HG03520 (cell line): ENCODE measurements at regions not wholly inside any gene's neighbourhood (a gene's known extent, or its start where the extent isn't known, plus 50 kb on each side); places are given as distances from the start of the nearest gene placed in this dataset.
A peak's percentile ranks its signal among the peaks of the same experiment; 100 is the strongest.

Source experiments
- ATAC-seq: cut with Tn5 transposase; IDR thresholded peaks from one replicate; pipeline ENCODE4 v1.9.1; 2021; ENCODE audit warnings: mild to moderate bottlenecking, moderate library complexity; ENCODE audit not compliant: unreplicated experiment

GRCh38 chr2:156834431-156834830 lies 398.3 kb downstream of the GPD2 start:
- no peak for ATAC-seq

- ATAC-seq, result no peak
Measured at GRCh38 chr2:156837635-156838370, 401.6 kb downstream of the GPD2 start.

GRCh38 chr2:156841321-156841720 lies 405.1 kb downstream of the GPD2 start:
- ATAC-seq, result peak; percentile 52

- ATAC-seq, result no peak
Measured at GRCh38 chr2:156845806-156846558, 409.8 kb downstream of the GPD2 start.

GRCh38 chr2:156852210-156852609 lies 405.3 kb upstream of the GALNT5 start:
- ATAC-seq, result no peak

- ATAC-seq, result no peak
Measured at GRCh38 chr2:156852681-156853080, 404.8 kb upstream of the GALNT5 start.

GRCh38 chr2:156864325-156864724 lies 393.2 kb upstream of the GALNT5 start:
- ATAC-seq, result no peak

GRCh38 chr2:156864753-156865152 lies 392.8 kb upstream of the GALNT5 start:
- ATAC-seq, result no peak

- ATAC-seq, result no peak
Measured at GRCh38 chr2:156867201-156867600, 390.3 kb upstream of the GALNT5 start.

- no peak for ATAC-seq
Measured at GRCh38 chr2:156874707-156875106, 382.8 kb upstream of the GALNT5 start.

GRCh38 chr2:156883804-156884203 lies 373.7 kb upstream of the GALNT5 start:
- ATAC-seq, result no peak

- no peak for ATAC-seq
Measured at GRCh38 chr2:156884216-156884615, 373.3 kb upstream of the GALNT5 start.

GRCh38 chr2:156890529-156891148 lies 366.9 kb upstream of the GALNT5 start:
- no peak for ATAC-seq

GRCh38 chr2:156891609-156892008 lies 365.9 kb upstream of the GALNT5 start:
- ATAC-seq, result no peak

GRCh38 chr2:156892467-156893281 lies 364.8 kb upstream of the GALNT5 start:
- ATAC-seq, result peak; percentile 34

GRCh38 chr2:156896294-156896693 lies 361.2 kb upstream of the GALNT5 start:
- peak; percentile 92 for ATAC-seq

- ATAC-seq, result no peak
Measured at GRCh38 chr2:156897548-156897947, 360.0 kb upstream of the GALNT5 start.

- ATAC-seq, result no peak
Measured at GRCh38 chr2:156901373-156902031, 356.0 kb upstream of the GALNT5 start.

- ATAC-seq, result no peak
Measured at GRCh38 chr2:156903335-156903734, 354.2 kb upstream of the GALNT5 start.

GRCh38 chr2:156907806-156908205 lies 349.7 kb upstream of the GALNT5 start:
- peak; percentile 50 for ATAC-seq
